HG02623 (cell line): ENCODE measurements at regions not wholly inside any gene's neighbourhood (a gene's known extent, or its start where the extent isn't known, plus 50 kb on each side); places are given as distances from the start of the nearest gene placed in this dataset.

ENCODE experiments used
- ATAC-seq: cut with Tn5 transposase; IDR thresholded peaks from one replicate; pipeline ENCODE4 v1.9.1; 2021; ENCODE audit warnings: moderate library complexity; ENCODE audit not compliant: unreplicated experiment

DNA sequence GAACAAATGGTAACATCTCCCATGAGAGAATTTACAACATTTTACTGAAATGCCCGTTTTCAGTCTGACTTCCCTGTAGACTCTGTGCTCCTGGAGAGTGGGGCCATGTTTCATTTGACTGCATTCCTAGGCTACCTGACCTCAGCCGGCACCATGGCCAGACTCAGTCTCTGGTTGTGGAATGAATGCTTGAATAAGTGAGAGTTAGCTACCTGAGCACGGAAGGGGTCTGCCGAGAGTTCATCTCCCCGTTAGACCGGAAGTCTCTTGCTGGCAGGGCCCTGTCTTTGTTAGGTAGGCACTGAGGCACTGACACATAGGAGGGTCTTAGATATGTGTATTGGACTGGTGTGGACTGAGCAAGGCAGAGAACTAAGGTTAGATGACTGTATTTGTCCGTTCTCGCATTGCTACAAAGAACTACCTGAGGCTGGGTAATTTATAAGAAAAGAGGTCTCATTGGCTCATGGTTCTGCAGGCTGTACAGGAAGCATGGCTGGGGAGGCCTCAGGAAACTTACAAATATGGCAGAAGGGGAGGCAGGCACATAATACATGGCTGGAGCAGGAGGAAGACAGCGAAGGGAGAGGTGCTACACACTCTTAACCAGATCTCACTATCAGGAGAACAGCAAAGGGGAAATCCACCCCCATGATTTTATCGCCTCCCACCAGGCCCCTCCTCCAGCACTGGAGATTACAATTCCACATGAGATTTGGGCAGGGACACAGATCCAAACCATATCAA is 271.2 kb downstream of the GLI2 start:
- ATAC-seq = no peak

- ATAC-seq = no peak
Measured at GRCh38 chr2:121007490-121007853, 271.8 kb downstream of the GLI2 start.

DNA sequence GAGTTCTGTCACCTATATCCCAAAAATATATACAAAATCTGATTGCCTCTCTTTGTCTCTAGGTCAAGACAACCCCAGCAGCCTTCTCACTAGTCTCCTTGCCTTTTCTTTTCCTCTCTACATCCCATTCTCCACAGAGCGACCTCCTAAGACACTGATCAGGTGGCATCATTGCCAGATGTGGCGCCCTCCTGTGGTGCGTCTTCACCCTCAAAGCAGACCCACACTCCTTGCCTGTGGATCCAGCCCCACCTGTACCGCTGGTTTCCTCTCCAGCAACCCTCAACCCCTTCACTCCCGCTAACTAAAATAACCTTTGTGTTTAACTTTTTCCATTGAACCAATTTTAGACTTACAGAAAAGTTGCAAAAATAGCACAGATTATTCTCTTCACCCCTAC is 273.3 kb downstream of the GLI2 start:
- no peak for ATAC-seq

GRCh38 chr2:121010998-121011397 is 274.0 kb downstream of the TFCP2L1 start:
- ATAC-seq = no peak

- no peak for ATAC-seq
Measured at GRCh38 chr2:121014876-121015275, 270.1 kb downstream of the TFCP2L1 start.

- ATAC-seq = no peak
Measured at GRCh38 chr2:121015971-121016485, 269.0 kb downstream of the TFCP2L1 start.

GRCh38 chr2:121017396-121017795 is 267.6 kb downstream of the TFCP2L1 start:
- no peak for ATAC-seq

DNA sequence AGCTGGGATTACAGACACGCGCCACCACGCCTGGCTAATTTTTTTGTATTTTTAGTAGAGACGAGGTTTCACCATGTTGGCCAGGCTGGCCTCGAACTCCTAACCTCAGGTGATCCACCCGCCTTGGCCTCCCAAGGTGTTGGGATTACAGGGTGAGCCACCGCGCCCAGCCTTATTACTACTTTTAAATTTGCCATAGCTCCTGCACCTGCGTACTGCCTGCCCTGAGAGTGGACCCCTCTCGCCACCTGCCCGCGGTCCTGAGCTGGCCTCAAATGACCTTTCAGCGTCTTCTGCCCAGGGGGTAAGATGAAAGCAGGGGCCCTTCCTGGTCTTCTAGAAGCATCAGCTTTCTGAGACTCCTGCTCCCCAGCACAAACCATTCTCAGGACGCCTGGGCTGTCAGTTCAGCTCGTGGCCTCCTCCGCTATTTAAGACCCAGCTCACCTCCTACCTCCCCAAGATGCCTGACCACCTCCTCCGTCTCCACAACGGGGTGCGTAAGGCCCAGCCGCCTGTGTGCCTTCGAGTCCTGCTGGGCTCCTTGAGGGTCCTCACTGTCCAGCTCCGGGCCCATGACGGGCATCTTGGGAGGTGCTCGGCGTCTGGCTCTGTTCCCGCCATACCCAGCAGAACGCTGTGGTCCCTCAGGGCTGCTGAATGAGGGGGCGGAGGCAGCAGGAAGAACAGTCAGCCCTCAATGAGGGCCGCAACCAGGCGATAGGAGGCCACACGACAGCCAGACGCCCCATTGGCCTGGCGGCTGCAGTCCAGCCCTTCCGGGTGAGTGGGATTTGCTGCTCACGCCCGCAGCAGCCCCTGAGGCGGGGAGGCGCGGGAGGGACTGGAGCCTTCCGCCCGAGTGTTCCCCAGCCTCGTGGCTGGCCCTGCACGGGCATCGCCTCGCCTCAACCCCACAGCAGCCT is 266.6 kb downstream of the TFCP2L1 start:
- ATAC-seq = no peak

DNA sequence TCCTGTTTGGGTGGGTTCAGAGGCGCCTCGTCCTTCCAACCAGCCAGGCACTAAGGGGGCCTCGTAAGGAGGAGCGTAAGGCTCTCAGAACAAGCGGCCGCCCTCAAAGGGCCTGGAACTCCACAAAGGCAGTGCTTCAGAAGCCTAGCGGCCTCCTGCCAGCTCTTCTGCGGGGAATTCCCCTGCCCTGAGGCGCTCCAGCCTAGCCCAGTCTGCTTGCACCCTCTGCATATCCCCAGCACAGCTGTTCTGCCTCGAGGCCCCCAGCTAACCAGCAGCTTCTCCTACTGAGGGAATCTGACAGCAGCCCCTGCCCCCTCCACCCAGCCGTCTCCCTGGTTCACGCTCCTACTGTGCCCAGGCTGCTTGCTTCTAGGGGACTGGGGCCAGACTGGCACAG is 265.9 kb downstream of the TFCP2L1 start:
- no peak for ATAC-seq

DNA sequence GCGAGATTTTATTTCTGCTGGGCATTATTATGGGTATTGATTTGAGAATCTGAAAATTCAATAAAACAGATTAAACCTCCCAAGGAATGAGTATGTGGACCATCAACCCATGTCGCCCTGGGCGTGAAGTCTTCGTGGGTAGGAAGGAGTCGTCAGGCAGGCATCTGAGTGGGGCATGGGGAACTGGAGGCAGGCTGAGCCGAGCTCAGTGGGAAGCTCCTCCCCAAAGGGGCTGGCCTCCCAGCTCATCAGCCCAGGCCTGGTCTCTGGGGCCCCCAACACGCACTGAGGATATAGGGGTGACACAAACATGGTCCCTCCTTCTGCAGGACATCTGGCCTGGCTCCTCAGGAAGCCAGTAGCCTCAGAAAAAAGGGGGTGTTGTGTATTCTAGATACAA is 265.2 kb downstream of the TFCP2L1 start:
- ATAC-seq = no peak

DNA sequence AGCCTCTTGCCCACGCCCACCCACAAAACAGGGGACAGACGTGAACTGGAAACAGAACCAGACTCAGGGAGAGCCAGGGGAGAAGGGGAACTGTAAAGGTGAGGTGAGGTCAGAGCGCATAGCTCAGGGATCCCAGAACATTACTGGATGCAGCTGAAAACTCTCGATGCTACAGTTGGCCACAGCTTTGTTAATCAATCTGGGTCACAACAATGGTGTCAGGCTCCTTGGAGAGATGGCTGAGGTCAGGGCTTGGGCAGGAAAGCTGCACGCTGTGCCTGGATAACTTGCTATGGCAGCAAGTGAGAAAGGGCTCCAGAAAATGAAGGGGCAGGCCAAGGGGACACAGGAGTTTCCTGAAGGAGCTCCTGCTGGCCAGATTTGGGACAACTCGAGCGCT is 263.3 kb downstream of the TFCP2L1 start:
- ATAC-seq = no peak

DNA sequence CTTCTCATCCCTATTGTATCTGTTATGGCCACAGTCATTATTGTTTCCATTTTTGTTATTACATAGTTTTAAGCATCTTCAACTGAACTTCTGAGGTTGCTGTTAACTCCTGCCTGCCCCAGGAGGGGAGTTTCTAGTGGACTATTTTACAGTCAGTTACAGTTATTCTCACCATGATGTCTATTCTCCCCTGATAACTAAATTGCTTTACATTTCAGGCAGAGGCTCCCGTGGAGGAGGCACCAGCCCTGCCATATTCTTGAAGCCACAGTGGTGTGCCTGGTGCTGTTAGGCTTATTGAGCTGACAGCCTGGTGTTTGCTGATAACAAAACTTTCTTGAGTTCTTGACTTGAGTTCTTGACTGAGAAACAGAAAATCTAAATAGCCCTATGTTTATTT is 256.4 kb downstream of the TFCP2L1 start:
- no peak for ATAC-seq

DNA sequence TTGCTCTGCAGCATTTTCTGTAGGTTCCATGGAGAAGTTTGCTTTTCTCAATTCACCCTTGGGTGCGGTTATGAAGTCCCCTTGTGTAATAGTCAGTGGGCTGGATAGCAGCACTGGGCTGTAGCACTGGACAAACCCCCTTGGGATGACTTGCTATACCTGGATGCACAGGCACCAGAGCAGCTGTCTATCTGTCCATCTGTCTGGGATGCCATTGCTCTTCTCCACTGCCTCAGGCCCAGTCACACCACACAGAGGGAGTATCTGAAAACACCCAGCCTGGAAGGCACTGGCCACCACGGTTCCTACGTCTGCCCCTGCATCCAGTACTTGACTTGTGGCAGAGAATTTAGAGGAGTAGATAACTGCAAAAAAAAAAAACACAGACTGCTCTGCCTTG is 254.5 kb downstream of the TFCP2L1 start:
- ATAC-seq = no peak

- no peak for ATAC-seq
Measured at GRCh38 chr2:121031568-121032340, 253.2 kb downstream of the TFCP2L1 start.

DNA sequence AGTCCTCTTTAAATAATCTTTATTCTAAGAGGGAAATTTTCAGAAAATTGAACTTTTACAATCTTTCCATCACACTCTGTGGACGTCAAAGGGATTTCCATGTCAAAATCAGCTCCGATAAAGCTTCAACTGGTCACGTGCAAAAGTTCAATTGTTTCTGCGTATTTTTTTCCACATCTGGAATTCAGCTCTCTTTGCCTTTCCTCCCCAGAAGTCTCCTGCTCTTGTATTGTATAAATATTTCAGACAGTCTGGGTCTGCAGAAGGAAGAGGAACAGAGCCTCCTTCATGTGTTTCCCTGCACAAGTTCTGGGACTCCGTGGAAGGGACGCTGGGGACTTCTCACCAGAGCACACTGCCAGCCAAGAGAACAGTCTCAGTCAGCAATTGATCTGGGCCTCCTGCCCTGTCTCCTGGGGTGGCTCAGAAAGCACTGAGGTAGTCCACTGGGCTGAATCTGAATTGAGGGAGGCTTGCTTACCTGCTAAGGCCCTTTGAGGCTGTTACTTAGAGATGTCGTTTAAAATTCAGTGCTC is 251.5 kb downstream of the TFCP2L1 start:
- ATAC-seq = no peak

DNA sequence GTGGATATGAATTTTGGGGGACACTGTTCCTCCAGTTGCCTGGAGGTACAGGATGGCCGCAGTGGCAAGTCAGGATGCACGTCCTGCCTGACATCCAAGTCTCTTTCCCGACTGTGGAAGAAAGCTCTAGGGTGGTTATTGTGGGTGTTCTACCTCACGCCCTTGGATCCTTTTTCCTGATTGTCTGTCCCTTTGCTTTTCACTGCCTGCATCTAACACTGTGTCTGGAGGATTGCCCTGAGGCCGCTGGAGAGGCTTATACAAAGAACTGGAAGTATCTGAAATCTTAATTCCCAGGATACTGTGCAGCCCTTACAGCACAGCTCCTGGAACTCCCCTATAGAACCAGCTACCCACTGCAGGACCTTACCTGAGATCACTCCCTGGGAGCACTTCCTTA is 250.5 kb downstream of the TFCP2L1 start:
- ATAC-seq = no peak

GRCh38 chr2:121036226-121036692 is 248.7 kb downstream of the TFCP2L1 start:
- ATAC-seq = no peak

GRCh38 chr2:121037480-121037879 is 247.5 kb downstream of the TFCP2L1 start:
- no peak for ATAC-seq

- no peak for ATAC-seq
Measured at GRCh38 chr2:121038031-121038430, 247.0 kb downstream of the TFCP2L1 start.

DNA sequence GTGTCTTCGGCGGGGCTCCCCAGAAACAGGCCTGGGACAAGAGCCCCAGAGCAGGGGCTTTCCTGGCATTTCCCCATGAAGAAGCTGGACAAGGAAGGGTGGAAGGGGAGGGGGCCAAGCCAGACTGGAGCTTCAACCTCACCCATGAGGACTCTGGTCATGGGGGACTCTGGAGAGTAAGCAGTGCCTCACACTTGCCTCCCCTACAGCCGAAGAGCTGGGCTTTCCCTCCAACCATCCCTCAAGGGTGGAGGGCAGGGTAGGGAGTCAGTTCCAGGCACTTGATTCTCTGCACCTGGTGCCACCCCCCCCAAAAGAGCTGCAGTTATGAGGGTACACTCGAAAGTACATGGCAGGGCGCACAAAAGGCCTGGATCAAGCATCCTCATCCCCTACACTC is 246.6 kb downstream of the TFCP2L1 start:
- no peak for ATAC-seq
